ENCODE measurements at regions not wholly inside any gene's neighbourhood (a gene's known extent, or its start where the extent isn't known, plus 50 kb on each side); places are given as distances from the start of the nearest gene placed in this dataset.

DNA sequence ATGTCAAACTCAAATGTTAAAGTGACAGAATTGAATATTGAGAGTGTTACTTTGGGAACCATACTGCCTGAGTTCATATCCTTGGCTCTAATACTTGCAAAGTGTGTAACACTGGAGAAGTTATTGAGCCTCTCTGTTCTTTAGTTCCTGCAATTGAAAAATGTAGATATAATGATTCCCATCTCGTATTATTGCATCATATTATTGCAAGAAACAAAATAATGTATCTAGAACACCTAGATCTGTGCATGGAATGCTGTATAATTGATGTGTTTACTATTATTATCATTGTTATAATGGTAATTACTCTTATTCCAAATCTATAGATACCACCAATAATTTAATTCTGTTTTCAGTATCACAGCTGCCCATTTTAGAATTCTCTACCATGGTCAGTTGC, 310.3 kb downstream of the GABRG2 start:
- no peak for TF ChIP-seq CTCF (IDR thresholded peaks at IDR 0.05)
- TF ChIP-seq POLR2A (IDR thresholded peaks at IDR 0.05), result no peak

Data from adrenal gland (tissue), 5 donors.